ENCODE measurements at regions not wholly inside any gene's neighbourhood (a gene's known extent, or its start where the extent isn't known, plus 50 kb on each side); places are given as distances from the start of the nearest gene placed in this dataset.

- DNase-seq: no peak
- ChIA-PET POLR2A (interaction anchor here (0.6 kb wide), 1 partner anchor 120 kb away, joined by 3 read pairs; no protein-coding TSS in a partner anchor), CTCF (interaction anchor here (0.7 to 1.3 kb wide), 3 partner anchors 8 to 268 kb away, joined by 3 to 4 read pairs (median 4); no protein-coding TSS in a partner anchor)
- Mint-ChIP-seq H3K36me3 (no peaks in the 10 kb centered on the region), H3K4me1 (peaks cover 10 to 13% (median 12%) of the 10 kb centered on the region in 3 donors), H3K4me3 (no peak overlapping the region), H3K27me3 (peaks cover 6 to 12% of the 10 kb centered on the region in 2 donors), H3K27ac (no peak overlapping the region), H3K9me3 (no peaks in the 10 kb centered on the region)
- H3K4me1 ChIP-seq (ENCODE audit: insufficient read depth, low read length): peaks cover 12% of the 10 kb centered on the region
- H3K27me3 ChIP-seq (ENCODE audit: insufficient read depth, low read length, poor library complexity, severe bottlenecking): peaks cover 8% of the 10 kb centered on the region
- no peaks in the 10 kb centered on the region for H3K36me3 ChIP-seq (ENCODE audit: insufficient read depth, low read length)
- no peaks in the 10 kb centered on the region for H3K9me3 ChIP-seq (ENCODE audit: low read length)
- H3K4me3 ChIP-seq (ENCODE audit: low read length): no peak overlapping the region
- H3K27ac ChIP-seq (ENCODE audit: low read depth, low read length): no peak overlapping the region
Observed at GRCh38 chr20:50455656-50456451, 54.3 kb upstream of the PTPN1 start.

DNA sequence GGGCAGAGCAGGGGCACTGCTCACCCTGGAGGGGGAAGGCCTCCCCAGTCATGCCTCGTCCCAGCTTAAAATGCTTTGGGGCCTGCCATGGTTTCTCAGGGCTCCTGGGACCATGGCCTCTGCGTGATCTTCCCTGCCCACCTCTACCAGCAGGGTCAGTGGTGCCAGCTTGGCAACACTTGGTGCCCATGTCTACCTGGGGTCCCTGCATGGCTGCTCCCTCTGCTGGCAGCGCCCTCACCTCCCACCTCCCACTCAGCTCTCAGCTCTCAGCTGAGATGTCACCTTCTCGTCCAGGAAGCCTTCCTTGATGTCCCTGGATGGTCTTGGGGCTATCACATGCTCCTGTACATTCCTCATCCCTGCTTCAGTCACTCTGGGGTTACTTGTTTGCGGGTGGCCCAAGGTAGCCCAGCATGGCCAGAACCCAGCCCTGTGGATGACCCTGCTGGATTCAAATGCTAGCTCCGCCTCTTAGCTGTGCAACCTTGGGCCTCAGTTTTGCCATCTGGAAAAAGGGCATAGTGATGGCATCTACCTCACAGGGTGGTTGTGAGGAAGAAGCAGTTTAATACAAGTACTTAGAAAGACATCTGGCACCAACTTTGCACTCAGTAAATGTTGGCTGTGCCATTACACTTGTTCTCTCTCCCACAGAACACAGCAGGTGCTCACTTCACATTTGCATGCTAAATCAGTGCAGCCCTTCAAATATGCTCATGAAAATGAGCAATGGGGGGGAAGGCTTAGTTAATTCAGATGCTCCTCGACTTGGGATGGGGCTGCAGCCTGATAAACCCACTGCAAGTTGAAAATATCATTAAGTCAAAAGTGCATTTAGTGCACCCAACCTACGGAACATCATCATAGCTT lies 53.5 kb upstream of the PTPN1 start:
- H3K9me3 Mint-ChIP-seq: no peaks in the 10 kb centered on the region
- no peaks in the 10 kb centered on the region for H3K36me3 Mint-ChIP-seq
- no peak overlapping the region for H3K27ac Mint-ChIP-seq
- H3K36me3 ChIP-seq (ENCODE audit: insufficient read depth, low read length): no peaks in the 10 kb centered on the region
- H3K4me3 ChIP-seq (ENCODE audit: low read length): no peak overlapping the region
- H3K27me3 ChIP-seq (ENCODE audit: insufficient read depth, low read length, poor library complexity, severe bottlenecking): peaks cover 3% of the 10 kb centered on the region
- CTCF ChIA-PET: interaction anchor here (0.5 to 0.9 kb wide), 3 partner anchors 9 to 269 kb away, joined by 3 to 4 read pairs (median 3); no protein-coding TSS in a partner anchor
- H3K9me3 ChIP-seq (ENCODE audit: low read length): no peaks in the 10 kb centered on the region
- no peak overlapping the region for H3K4me3 Mint-ChIP-seq
- POLR2A ChIA-PET: no interaction called here
- no peak for DNase-seq
- peaks cover 4 to 9% of the 10 kb centered on the region in 2 donors for H3K27me3 Mint-ChIP-seq
- H3K27ac ChIP-seq (ENCODE audit: low read depth, low read length): no peak overlapping the region
- peaks cover 2 to 4% (median 3%) of the 10 kb centered on the region in 3 donors for H3K4me1 Mint-ChIP-seq
- peaks cover 7% of the 10 kb centered on the region for H3K4me1 ChIP-seq (ENCODE audit: insufficient read depth, low read length)

- H3K4me3 ChIP-seq (ENCODE audit: low read length): no peak overlapping the region
- H3K4me1 ChIP-seq (ENCODE audit: insufficient read depth, low read length): peaks cover 11% of the 10 kb centered on the region
- Mint-ChIP-seq H3K9me3 (no peaks in the 10 kb centered on the region), H3K36me3 (no peaks in the 10 kb centered on the region), H3K4me1 (peaks cover 1 to 5% (median 2%) of the 10 kb centered on the region in 3 donors), H3K27me3 (peaks cover 4% of the 10 kb centered on the region in 2 donors), H3K4me3 (no peak overlapping the region), H3K27ac (no peak overlapping the region)
- peaks cover 3% of the 10 kb centered on the region for H3K27me3 ChIP-seq (ENCODE audit: insufficient read depth, low read length, poor library complexity, severe bottlenecking)
- DNase-seq: no peak
- no peaks in the 10 kb centered on the region for H3K36me3 ChIP-seq (ENCODE audit: insufficient read depth, low read length)
- ChIA-PET CTCF (interaction anchor here (1.4 kb wide), 1 partner anchor 271 kb away, joined by 6 read pairs; no protein-coding TSS in a partner anchor), POLR2A (no interaction called here)
- no peak overlapping the region for H3K27ac ChIP-seq (ENCODE audit: low read depth, low read length)
- H3K9me3 ChIP-seq (ENCODE audit: low read length): no peaks in the 10 kb centered on the region
Observed at GRCh38 chr20:50459124-50459918, 50.9 kb upstream of the PTPN1 start.

- no peak overlapping the region for H3K4me3 Mint-ChIP-seq
- H3K36me3 ChIP-seq (ENCODE audit: insufficient read depth, low read length): no peaks in the 10 kb centered on the region
- H3K36me3 Mint-ChIP-seq: no peaks in the 10 kb centered on the region
- H3K4me3 ChIP-seq (ENCODE audit: low read length): no peak overlapping the region
- CTCF ChIA-PET: interaction anchor here (1.0 kb wide), 2 partner anchors 271 to 275 kb away, joined by 5 read pairs; no protein-coding TSS in a partner anchor
- H3K27me3 Mint-ChIP-seq: peaks cover 4% of the 10 kb centered on the region in 2 donors
- POLR2A ChIA-PET: no interaction called here
- H3K27ac Mint-ChIP-seq: peak overlapping the region in 1 of 8 donors; percentile 60
- DNase-seq: no peak
- H3K4me1 ChIP-seq (ENCODE audit: insufficient read depth, low read length): peaks cover 14% of the 10 kb centered on the region
- peaks cover 2 to 8% (median 5%) of the 10 kb centered on the region in 3 donors for H3K4me1 Mint-ChIP-seq
- H3K9me3 Mint-ChIP-seq: no peaks in the 10 kb centered on the region
- no peak overlapping the region for H3K27ac ChIP-seq (ENCODE audit: low read depth, low read length)
- no peaks in the 10 kb centered on the region for H3K9me3 ChIP-seq (ENCODE audit: low read length)
- H3K27me3 ChIP-seq (ENCODE audit: insufficient read depth, low read length, poor library complexity, severe bottlenecking): peaks cover 3% of the 10 kb centered on the region
Observed at GRCh38 chr20:50460115-50460607, 50.0 kb upstream of the PTPN1 start.
